MM.1S (cell line): ENCODE measurements at regions not wholly inside any gene's neighbourhood (a gene's known extent, or its start where the extent isn't known, plus 50 kb on each side); places are given as distances from the start of the nearest gene placed in this dataset.

ENCODE experiments used
- DNase-seq: peaks from one replicate; pipeline ENCODE4 v3.0.0-alpha.2; 2015
- H2AFZ ChIP-seq: fragments of 300-600 bp; sonication (generic); 2 replicates; pipeline ENCODE4 v1.6.0; 2016; ENCODE audit warnings: antibody characterized with exemption, low read length
- H3F3A ChIP-seq: fragments of 300-600 bp; sonication (generic); 2 replicates; pipeline ENCODE4 v1.6.1; 2016; ENCODE audit warnings: mild to moderate bottlenecking, antibody characterized with exemption, low read length, moderate library complexity, mixed read lengths; ENCODE audit not compliant: insufficient read depth
- H3K27ac ChIP-seq: fragments of 300-600 bp; sonication (generic); 2 replicates; pipeline ENCODE4 v1.5.1; 2016; ENCODE audit warnings: mild to moderate bottlenecking, low read length
- H3K27me3 ChIP-seq: fragments of 300-600 bp; sonication (generic); replicated peaks from 2 replicates; pipeline ENCODE4 v1.6.0; 2016; ENCODE audit warnings: low read length; ENCODE audit not compliant: insufficient read depth
- H3K36me3 ChIP-seq: fragments of 300-600 bp; sonication (generic); replicated peaks from 2 replicates; pipeline ENCODE4 v1.6.1; 2016; ENCODE audit warnings: mild to moderate bottlenecking, low read length, mixed read lengths; ENCODE audit not compliant: insufficient read depth
- H3K4me1 ChIP-seq: fragments of 300-600 bp; sonication (generic); 2 replicates; pipeline ENCODE4 v1.6.1; 2016; ENCODE audit warnings: low read length, mixed read lengths
- H3K4me2 ChIP-seq: fragments of 300-600 bp; sonication (generic); 2 replicates; pipeline ENCODE4 v1.6.0; 2016; ENCODE audit warnings: low read depth, low read length
- H3K4me3 ChIP-seq: fragments of 300-600 bp; sonication (generic); 2 replicates; pipeline ENCODE4 v1.5.1; 2016; ENCODE audit warnings: low read length, mixed read lengths
- H3K79me2 ChIP-seq: fragments of 300-600 bp; sonication (generic); 2 replicates; pipeline ENCODE4 v1.6.1; 2016; ENCODE audit warnings: mixed run types, low read length, mixed read lengths
- H3K9ac ChIP-seq: fragments of 300-600 bp; sonication (generic); 2 replicates; pipeline ENCODE4 v1.6.1; 2016; ENCODE audit warnings: low read length, mixed read lengths
- H3K9me2 ChIP-seq: fragments of 300-600 bp; sonication (generic); replicated peaks from 2 replicates; pipeline ENCODE4 v1.6.1; 2016; ENCODE audit warnings: mild to moderate bottlenecking, low read length, mixed read lengths; ENCODE audit not compliant: insufficient read depth
- H3K9me3 ChIP-seq: fragments of 300-600 bp; sonication (generic); replicated peaks from 2 replicates; pipeline ENCODE4 v1.6.1; 2016; ENCODE audit warnings: mild to moderate bottlenecking, low read length, mixed read lengths; ENCODE audit not compliant: insufficient read depth
- H4K20me1 ChIP-seq: fragments of 300-600 bp; sonication (generic); 2 replicates; pipeline ENCODE4 v1.6.1; 2016; ENCODE audit warnings: mild to moderate bottlenecking, low read length, moderate library complexity, mixed read lengths; ENCODE audit not compliant: insufficient read depth
- EZH2 ChIP-seq: fragments of 300-600 bp; sonication (generic); optimal IDR thresholded peaks from 2 replicates; pipeline ENCODE3; 2017; ENCODE audit warnings: low read depth, mild to moderate bottlenecking, antibody characterized with exemption, low read length, mixed read lengths
- EZH2phosphoT487 ChIP-seq: fragments of 300-600 bp; sonication (generic); IDR thresholded peaks from 2 replicates; pipeline ENCODE4 v1.6.1; 2018; ENCODE audit warnings: antibody characterized with exemption, low read length
- TF ChIP-seq, protein P1 (sequence below): fragments of 300-600 bp; sonication (generic); IDR thresholded peaks from 2 replicates; pipeline ENCODE4 v1.5.1; 2016; ENCODE audit warnings: antibody characterized with exemption, low read length, mixed read lengths

DNA sequence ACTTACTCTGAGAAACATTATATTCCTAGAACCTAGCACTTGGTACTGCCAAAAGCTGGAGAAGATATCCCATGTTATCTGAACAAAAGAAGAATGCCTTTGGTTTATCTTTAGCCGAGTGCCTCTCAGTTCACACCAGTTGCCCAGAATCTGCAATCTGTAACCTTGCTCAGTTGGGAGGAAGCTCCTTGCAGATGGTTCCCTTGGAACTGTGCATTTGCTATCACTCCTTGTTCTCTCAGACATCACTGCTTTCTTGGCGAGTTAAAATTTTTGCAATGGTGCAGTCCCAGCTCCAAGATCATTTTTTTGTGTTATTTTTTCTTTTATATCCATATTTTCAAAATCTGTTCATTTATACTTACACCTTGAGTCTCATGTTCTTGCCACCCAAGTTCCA is 446.5 kb downstream of the KCNJ2 start:
- H3F3A ChIP-seq = no peaks in the 10 kb centered on the region

GRCh38 chr17:70618641-70619040 is 449.3 kb downstream of the KCNJ2 start:
- H3K9me3 ChIP-seq = no peaks in the 10 kb centered on the region
- no peaks in the 10 kb centered on the region for H3K79me2 ChIP-seq
- H4K20me1 ChIP-seq = no peaks in the 10 kb centered on the region
- no peaks in the 10 kb centered on the region for H3K36me3 ChIP-seq
- H3K4me3 ChIP-seq = no peak overlapping the region
- DNase-seq = no peak
- TF ChIP-seq EZH2phosphoT487 (no peak), EZH2 (no peak)
- TF ChIP-seq, protein P1, sequence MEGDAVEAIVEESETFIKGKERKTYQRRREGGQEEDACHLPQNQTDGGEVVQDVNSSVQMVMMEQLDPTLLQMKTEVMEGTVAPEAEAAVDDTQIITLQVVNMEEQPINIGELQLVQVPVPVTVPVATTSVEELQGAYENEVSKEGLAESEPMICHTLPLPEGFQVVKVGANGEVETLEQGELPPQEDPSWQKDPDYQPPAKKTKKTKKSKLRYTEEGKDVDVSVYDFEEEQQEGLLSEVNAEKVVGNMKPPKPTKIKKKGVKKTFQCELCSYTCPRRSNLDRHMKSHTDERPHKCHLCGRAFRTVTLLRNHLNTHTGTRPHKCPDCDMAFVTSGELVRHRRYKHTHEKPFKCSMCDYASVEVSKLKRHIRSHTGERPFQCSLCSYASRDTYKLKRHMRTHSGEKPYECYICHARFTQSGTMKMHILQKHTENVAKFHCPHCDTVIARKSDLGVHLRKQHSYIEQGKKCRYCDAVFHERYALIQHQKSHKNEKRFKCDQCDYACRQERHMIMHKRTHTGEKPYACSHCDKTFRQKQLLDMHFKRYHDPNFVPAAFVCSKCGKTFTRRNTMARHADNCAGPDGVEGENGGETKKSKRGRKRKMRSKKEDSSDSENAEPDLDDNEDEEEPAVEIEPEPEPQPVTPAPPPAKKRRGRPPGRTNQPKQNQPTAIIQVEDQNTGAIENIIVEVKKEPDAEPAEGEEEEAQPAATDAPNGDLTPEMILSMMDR = no peak
- no peak overlapping the region for H3K27ac ChIP-seq
- no peaks in the 10 kb centered on the region for H3K9me2 ChIP-seq
- no peaks in the 10 kb centered on the region for H3K4me1 ChIP-seq
- no peak overlapping the region for H3K9ac ChIP-seq
- H3K27me3 ChIP-seq = no peaks in the 10 kb centered on the region
- no peak overlapping the region for H3K4me2 ChIP-seq
- no peaks in the 10 kb centered on the region for H3F3A ChIP-seq
- no peak overlapping the region for H2AFZ ChIP-seq

More for the DNA sequence above, 446.5 kb downstream of the KCNJ2 start:
- DNase-seq = no peak
- Histone ChIP-seq H3K9me2 (no peaks in the 10 kb centered on the region), H3K9me3 (no peaks in the 10 kb centered on the region), H3K27ac (no peak overlapping the region), H3K9ac (no peak overlapping the region), H3K79me2 (no peaks in the 10 kb centered on the region), H3K4me1 (no peaks in the 10 kb centered on the region), H2AFZ (no peak overlapping the region), H3K4me3 (no peak overlapping the region), H3K4me2 (no peak overlapping the region), H3K27me3 (no peaks in the 10 kb centered on the region), H4K20me1 (no peaks in the 10 kb centered on the region), H3K36me3 (no peaks in the 10 kb centered on the region)
- TF ChIP-seq EZH2phosphoT487 = no peak
- TF ChIP-seq EZH2 = no peak
- TF ChIP-seq, protein P1 = no peak

GRCh38 chr17:70621566-70621965 is 452.2 kb downstream of the KCNJ2 start:
- H3K36me3 ChIP-seq = no peaks in the 10 kb centered on the region
- H3K4me1 ChIP-seq = no peaks in the 10 kb centered on the region
- H3K4me2 ChIP-seq = no peak overlapping the region
- no peaks in the 10 kb centered on the region for H3K9me3 ChIP-seq
- no peak overlapping the region for H3K27ac ChIP-seq
- H3F3A ChIP-seq = no peaks in the 10 kb centered on the region
- no peak overlapping the region for H2AFZ ChIP-seq
- no peaks in the 10 kb centered on the region for H3K79me2 ChIP-seq
- no peak overlapping the region for H3K4me3 ChIP-seq
- no peak for DNase-seq
- H3K9me2 ChIP-seq = no peaks in the 10 kb centered on the region
- TF ChIP-seq EZH2 (no peak), EZH2phosphoT487 (no peak)
- TF ChIP-seq, protein P1 = no peak
- H4K20me1 ChIP-seq = no peaks in the 10 kb centered on the region
- H3K9ac ChIP-seq = no peak overlapping the region
- H3K27me3 ChIP-seq = no peaks in the 10 kb centered on the region
